ENCODE measurements at regions not wholly inside any gene's neighbourhood (a gene's known extent, or its start where the extent isn't known, plus 50 kb on each side); places are given as distances from the start of the nearest gene placed in this dataset.

DNA sequence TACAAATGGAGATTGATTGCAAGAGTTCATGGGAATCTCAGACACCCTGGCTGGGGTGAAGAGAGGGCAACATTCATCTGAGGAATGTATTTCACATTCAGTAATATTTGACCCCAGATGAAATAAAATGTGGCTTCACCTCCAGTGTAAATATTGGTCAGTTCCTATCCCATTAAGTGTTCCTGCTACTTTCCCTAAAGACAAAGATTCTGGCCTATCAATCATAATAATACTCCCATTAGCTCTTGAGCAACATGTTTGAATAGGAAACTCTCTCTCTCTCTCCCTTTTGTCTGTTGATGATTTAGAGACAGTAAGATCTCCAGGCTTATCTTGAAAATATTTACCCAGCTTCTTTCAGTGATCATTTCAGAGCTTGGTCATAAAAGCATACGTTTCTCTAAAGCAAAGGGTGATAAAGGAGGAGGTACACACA is 70.1 kb downstream of the KCNJ2 start:
- TF ChIP-seq, protein P1, sequence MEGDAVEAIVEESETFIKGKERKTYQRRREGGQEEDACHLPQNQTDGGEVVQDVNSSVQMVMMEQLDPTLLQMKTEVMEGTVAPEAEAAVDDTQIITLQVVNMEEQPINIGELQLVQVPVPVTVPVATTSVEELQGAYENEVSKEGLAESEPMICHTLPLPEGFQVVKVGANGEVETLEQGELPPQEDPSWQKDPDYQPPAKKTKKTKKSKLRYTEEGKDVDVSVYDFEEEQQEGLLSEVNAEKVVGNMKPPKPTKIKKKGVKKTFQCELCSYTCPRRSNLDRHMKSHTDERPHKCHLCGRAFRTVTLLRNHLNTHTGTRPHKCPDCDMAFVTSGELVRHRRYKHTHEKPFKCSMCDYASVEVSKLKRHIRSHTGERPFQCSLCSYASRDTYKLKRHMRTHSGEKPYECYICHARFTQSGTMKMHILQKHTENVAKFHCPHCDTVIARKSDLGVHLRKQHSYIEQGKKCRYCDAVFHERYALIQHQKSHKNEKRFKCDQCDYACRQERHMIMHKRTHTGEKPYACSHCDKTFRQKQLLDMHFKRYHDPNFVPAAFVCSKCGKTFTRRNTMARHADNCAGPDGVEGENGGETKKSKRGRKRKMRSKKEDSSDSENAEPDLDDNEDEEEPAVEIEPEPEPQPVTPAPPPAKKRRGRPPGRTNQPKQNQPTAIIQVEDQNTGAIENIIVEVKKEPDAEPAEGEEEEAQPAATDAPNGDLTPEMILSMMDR (IDR thresholded peaks at IDR 0.05), result no peak
- no peak for TF ChIP-seq POLR2A (IDR thresholded peaks at IDR 0.05)
- TF ChIP-seq POLR2AphosphoS5 (IDR thresholded peaks at IDR 0.05), result no peak
